ENCODE measurements at regions not wholly inside any gene's neighbourhood (a gene's known extent, or its start where the extent isn't known, plus 50 kb on each side); places are given as distances from the start of the nearest gene placed in this dataset.

DNA sequence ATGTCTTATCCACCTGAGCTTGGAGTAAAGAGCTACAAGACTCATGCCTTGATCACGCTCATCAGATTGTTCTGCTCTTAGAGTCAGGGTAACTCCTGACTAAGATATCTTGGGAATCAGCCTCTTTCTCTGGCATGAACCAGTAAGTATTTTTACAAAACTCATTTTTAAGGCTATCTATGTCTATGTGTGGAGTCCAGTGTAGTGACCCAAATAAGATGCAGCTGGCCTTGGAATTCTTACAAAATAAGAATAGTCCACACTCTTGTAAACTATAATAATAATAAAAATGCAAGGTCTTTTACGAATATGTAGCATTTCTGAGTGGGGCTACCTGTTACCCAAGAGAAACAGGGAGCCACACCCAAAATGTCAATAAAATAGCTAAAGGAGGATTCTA lies 498.3 kb upstream of the SYT4 start:
- TF ChIP-seq, protein P1, sequence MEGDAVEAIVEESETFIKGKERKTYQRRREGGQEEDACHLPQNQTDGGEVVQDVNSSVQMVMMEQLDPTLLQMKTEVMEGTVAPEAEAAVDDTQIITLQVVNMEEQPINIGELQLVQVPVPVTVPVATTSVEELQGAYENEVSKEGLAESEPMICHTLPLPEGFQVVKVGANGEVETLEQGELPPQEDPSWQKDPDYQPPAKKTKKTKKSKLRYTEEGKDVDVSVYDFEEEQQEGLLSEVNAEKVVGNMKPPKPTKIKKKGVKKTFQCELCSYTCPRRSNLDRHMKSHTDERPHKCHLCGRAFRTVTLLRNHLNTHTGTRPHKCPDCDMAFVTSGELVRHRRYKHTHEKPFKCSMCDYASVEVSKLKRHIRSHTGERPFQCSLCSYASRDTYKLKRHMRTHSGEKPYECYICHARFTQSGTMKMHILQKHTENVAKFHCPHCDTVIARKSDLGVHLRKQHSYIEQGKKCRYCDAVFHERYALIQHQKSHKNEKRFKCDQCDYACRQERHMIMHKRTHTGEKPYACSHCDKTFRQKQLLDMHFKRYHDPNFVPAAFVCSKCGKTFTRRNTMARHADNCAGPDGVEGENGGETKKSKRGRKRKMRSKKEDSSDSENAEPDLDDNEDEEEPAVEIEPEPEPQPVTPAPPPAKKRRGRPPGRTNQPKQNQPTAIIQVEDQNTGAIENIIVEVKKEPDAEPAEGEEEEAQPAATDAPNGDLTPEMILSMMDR (IDR thresholded peaks at IDR 0.05), result no peak
- no peak for TF ChIP-seq POLR2AphosphoS5 (IDR thresholded peaks at IDR 0.05)
